ENCODE measurements at regions not wholly inside any gene's neighbourhood (a gene's known extent, or its start where the extent isn't known, plus 50 kb on each side); places are given as distances from the start of the nearest gene placed in this dataset.

- Histone ChIP-seq H3K79me1 (ENCODE audit: low read depth, low read length) (no peaks in the 10 kb centered on the region), H4K20me1 (replicated peaks in 1 of 2; ENCODE audit: control insufficient read depth in 1 of 2, insufficient read depth in 2 of 2, low read length in 2 of 2) (no peaks in the 10 kb centered on the region), H3K23me2 (ENCODE audit: low read depth, low read length) (no peaks in the 10 kb centered on the region; the same call in 1 of the 2 replicates), H2BK20ac (ENCODE audit: low read length) (no peak overlapping the region), H3K27me3 (replicated peaks in 1 of 4; ENCODE audit: control insufficient read depth in 3 of 4, extremely low read depth in 1 of 4, insufficient read depth in 3 of 4, low read length in 3 of 4) (no peaks in the 10 kb centered on the region), H3K14ac (ENCODE audit: insufficient read length) (no peak overlapping the region), H3K56ac (replicated peaks; ENCODE audit: insufficient read length, low read depth, low read length) (no peak overlapping the region), H4K8ac (ENCODE audit: extremely low read depth, insufficient read depth, low read length) (no peak overlapping the region), H3K9me3 (ENCODE audit: insufficient read depth in 2 of 2, low read depth in 1 of 2, low read length in 1 of 2) (peaks cover 11% of the 10 kb centered on the region in 2 experiments; a peak in 3 of 4 replicates), H3K4me2 (ENCODE audit: insufficient read depth in 1 of 2, low read depth in 2 of 2, low read length in 2 of 2) (no peak overlapping the region), H3K9ac (replicated peaks in 1 of 4; ENCODE audit: extremely low read depth in 1 of 4, low read depth in 3 of 4, low read length in 3 of 4) (no peak overlapping the region), H2BK15ac (ENCODE audit: low read length) (no peak overlapping the region), H4K91ac (replicated peaks; ENCODE audit: insufficient read length, low read length) (no peak overlapping the region), H3K4ac (replicated peaks; ENCODE audit: insufficient read length, low read depth, low read length) (no peak overlapping the region), H2BK120ac (replicated peaks; ENCODE audit: low read depth, low read length) (no peak overlapping the region), H2AK5ac (ENCODE audit: low read depth, low read length) (no peak overlapping the region), H2BK5ac (ENCODE audit: low read depth, low read length) (no peak overlapping the region), H3K4me1 (replicated peaks in 1 of 4; ENCODE audit: control insufficient read depth in 3 of 4, insufficient read depth in 4 of 4, low read length in 3 of 4) (no peaks in the 10 kb centered on the region), H3K23ac (ENCODE audit: insufficient read length) (no peak overlapping the region), H3K36me3 (ENCODE audit: control insufficient read depth in 2 of 4, insufficient read depth in 4 of 4, low read length in 3 of 4) (no peaks in the 10 kb centered on the region), H4K5ac (ENCODE audit: insufficient read length, low read depth, low read length) (no peak overlapping the region), H3K27ac (ENCODE audit: low read depth, low read length) (no peak overlapping the region), H3K18ac (ENCODE audit: extremely low read depth, low read length) (no peak overlapping the region), H2AFZ (ENCODE audit: low read length) (no peak overlapping the region), H3K79me2 (ENCODE audit: control insufficient read depth in 1 of 2, insufficient read depth in 2 of 2, low read length in 2 of 2) (no peaks in the 10 kb centered on the region), H3K4me3 (ENCODE audit: extremely low read depth in 1 of 4, insufficient read depth in 2 of 4, low read depth in 3 of 4, low read length in 4 of 4) (no peak overlapping the region), H2BK12ac (ENCODE audit: low read depth, low read length) (no peak overlapping the region)
- FAIRE-seq = no peak
- CTCF ChIA-PET (ENCODE audit: partially characterized antibody) = no interaction called here
- TF ChIP-seq SP1 (IDR thresholded peaks at IDR 0.05; ENCODE audit: low read depth, low read length) = no peak
- no peak for TF ChIP-seq TAF7 (optimal IDR thresholded peaks at IDR 0.05; ENCODE audit: borderline replicate concordance, low read depth, low read length)
- TF ChIP-seq SRF (IDR thresholded peaks at IDR 0.05; ENCODE audit: low read depth, low read length) = no peak
- no peak for TF ChIP-seq KDM1A (IDR thresholded peaks at IDR 0.05; ENCODE audit: borderline replicate concordance, low read length)
- WGBS, 2 experiments (ENCODE audit: extremely low coverage in 1 of 2, insufficient coverage in 1 of 2, insufficient read length in 1 of 2, insufficient replicate concordance in 2 of 2, low coverage in 1 of 2, low lambda C conversion rate in 2 of 2, missing lambda C conversion rate in 1 of 2) = 94% methylated on average over 1 of the region's 1 CpG; no CpG with 5 or more reads in 1 of the 2 experiments
- POLR2A ChIA-PET (ENCODE audit: partially characterized antibody) = interaction anchor here (0.8 kb wide), 1 partner anchor 34 kb away, joined by 3 read pairs; no protein-coding TSS in a partner anchor
- DNase-seq (ENCODE audit: low read depth in 1 of 2, low spot score in 2 of 2) = no peak
Measured at GRCh38 chr7:42662862-42663261, 249.0 kb downstream of the C7orf25 start.

All from H1 (cell line).